H1 (cell line): ENCODE measurements at regions not wholly inside any gene's neighbourhood (a gene's known extent, or its start where the extent isn't known, plus 50 kb on each side); places are given as distances from the start of the nearest gene placed in this dataset.

Experiments
- CTCF ChIA-PET: fragments of 300-600 bp; sonication (Branson Sonifier 250); formaldehyde crosslinking; loops from one replicate; lab custom pipeline; 2021; ENCODE audit not compliant: partially characterized antibody; lab: Charles Lee
- POLR2A ChIA-PET: fragments of 300-600 bp; sonication (Branson Sonifier 250); formaldehyde crosslinking; loops from one replicate; lab custom pipeline; 2021; ENCODE audit warnings: inconsistent platforms; ENCODE audit not compliant: partially characterized antibody; lab: Charles Lee
- DNase-seq, 2 experiments: peaks; one replicate each; pipeline versions ENCODE4 v3.0.0 to v3.0.0-alpha.2; 2010 to 2022; ENCODE audit warnings: low spot score in 2 of 2, low read depth in 1 of 2, mixed read lengths in 1 of 2
- FAIRE-seq: peaks from 2 replicates; lab custom pipeline; 2011; peaks lifted over from hg19 to GRCh38; lab: Jason Lieb, UNC
- H2AFZ ChIP-seq: 2 replicates; pipeline ENCODE4 v1.8.1; 2012; ENCODE audit warnings: low read length, inconsistent platforms
- H2AK5ac ChIP-seq: 2 replicates; pipeline ENCODE4 v1.6.1; 2013; ENCODE audit warnings: low read depth, low read length
- H2BK120ac ChIP-seq: replicated peaks from 2 replicates; pipeline ENCODE3; 2013; ENCODE audit warnings: low read depth, low read length, inconsistent platforms
- H2BK12ac ChIP-seq: 2 replicates; pipeline ENCODE4 v1.6.1; 2013; ENCODE audit warnings: low read depth, low read length
- H2BK15ac ChIP-seq: 2 replicates; pipeline ENCODE4 v1.6.1; 2013; ENCODE audit warnings: low read length
- H2BK20ac ChIP-seq: 2 replicates; pipeline ENCODE4 v1.6.1; 2013; ENCODE audit warnings: low read length
- H2BK5ac ChIP-seq: 2 replicates; pipeline ENCODE4 v1.6.1; 2013; ENCODE audit warnings: low read depth, low read length
- H3K14ac ChIP-seq: 2 replicates; pipeline ENCODE4 v1.6.1; 2013; ENCODE audit warnings: inconsistent platforms; ENCODE audit not compliant: insufficient read length
- H3K18ac ChIP-seq: 2 replicates; pipeline ENCODE4 v1.6.1; 2013; ENCODE audit warnings: low read length; ENCODE audit errors: extremely low read depth
- H3K23ac ChIP-seq: 2 replicates; pipeline ENCODE4 v1.6.1; 2013; ENCODE audit warnings: inconsistent platforms; ENCODE audit not compliant: insufficient read length
- H3K23me2 ChIP-seq: 2 replicates; pipeline ENCODE4 v1.6.1; 2013; ENCODE audit warnings: low read depth, low read length
- H3K27ac ChIP-seq: 2 replicates; pipeline ENCODE4 v1.6.1; 2011; ENCODE audit warnings: low read depth, low read length, inconsistent platforms
- H3K27me3 ChIP-seq, 4 experiments: replicated peaks in 1 of 4; 1 replicate in 1 of 4; 2 replicates in 3 of 4; pipeline versions ENCODE4 v1.6.1 to v1.8.1; 2011 to 2013; ENCODE audit warnings: low read length in 3 of 4, mild to moderate bottlenecking in 3 of 4, inconsistent platforms in 2 of 4, mixed read lengths in 2 of 4, moderate library complexity in 1 of 4; ENCODE audit not compliant: control insufficient read depth in 3 of 4, insufficient read depth in 3 of 4; ENCODE audit errors: extremely low read depth in 1 of 4
- H3K36me3 ChIP-seq, 4 experiments: 2 replicates each; pipeline versions ENCODE4 v1.6.1 to v1.8.1; 2011 to 2013; ENCODE audit warnings: mild to moderate bottlenecking in 4 of 4, low read length in 3 of 4, moderate library complexity in 2 of 4, control low read depth in 1 of 4, inconsistent platforms in 1 of 4; ENCODE audit not compliant: insufficient read depth in 4 of 4, control insufficient read depth in 2 of 4
- H3K4ac ChIP-seq: replicated peaks from 2 replicates; pipeline ENCODE3; 2013; ENCODE audit warnings: low read length, low read depth, mixed read lengths, inconsistent platforms; ENCODE audit not compliant: insufficient read length
- H3K4me1 ChIP-seq, 4 experiments: replicated peaks in 1 of 4; 1 replicate in 1 of 4; 2 replicates in 3 of 4; pipeline versions ENCODE4 v1.6.1 to v1.8.1; 2011 to 2013; ENCODE audit warnings: low read length in 3 of 4, inconsistent platforms in 2 of 4, mixed read lengths in 1 of 4; ENCODE audit not compliant: insufficient read depth in 4 of 4, control insufficient read depth in 3 of 4
- H3K4me2 ChIP-seq, 2 experiments: 2 replicates each; pipeline versions ENCODE4 v1.6.1 to v1.8.1; 2011 to 2013; ENCODE audit warnings: low read depth in 2 of 2, low read length in 2 of 2, control low read depth in 1 of 2, inconsistent platforms in 1 of 2, mild to moderate bottlenecking in 1 of 2; ENCODE audit not compliant: insufficient read depth in 1 of 2
- H3K4me3 ChIP-seq, 4 experiments: fragments of 200-600, 300-600 bp in 1 of 4; sonication (generic), shearing (Covaris generic), sonication (Bioruptor Twin) in 1 of 4; 2 replicates each; pipeline versions ENCODE4 v1.5.1 to v1.8.1; 2011 to 2016; ENCODE audit warnings: low read length in 4 of 4, low read depth in 3 of 4, control low read depth in 2 of 4, inconsistent platforms in 2 of 4, mild to moderate bottlenecking in 2 of 4, mixed read lengths in 1 of 4, moderate library complexity in 1 of 4; ENCODE audit not compliant: insufficient read depth in 2 of 4; ENCODE audit errors: extremely low read depth in 1 of 4
- H3K56ac ChIP-seq: replicated peaks from 2 replicates; pipeline ENCODE3; 2013; ENCODE audit warnings: low read depth, mild to moderate bottlenecking, mixed read lengths, low read length, inconsistent platforms; ENCODE audit not compliant: insufficient read length
- H3K79me1 ChIP-seq: 2 replicates; pipeline ENCODE4 v1.6.1; 2013; ENCODE audit warnings: low read depth, low read length, control low read depth
- H3K79me2 ChIP-seq, 2 experiments: 2 replicates each; pipeline versions ENCODE4 v1.6.1 to v1.8.1; 2012 to 2013; ENCODE audit warnings: low read length in 2 of 2, mild to moderate bottlenecking in 2 of 2, inconsistent platforms in 1 of 2; ENCODE audit not compliant: insufficient read depth in 2 of 2, control insufficient read depth in 1 of 2
- H3K9ac ChIP-seq, 4 experiments: replicated peaks in 1 of 4; 1 replicate in 1 of 4; 2 replicates in 3 of 4; pipeline versions ENCODE4 v1.6.1 to v1.8.1; 2011 to 2013; ENCODE audit warnings: low read depth in 3 of 4, low read length in 3 of 4, control low read depth in 2 of 4, mild to moderate bottlenecking in 2 of 4, moderate library complexity in 2 of 4, inconsistent platforms in 1 of 4; ENCODE audit errors: extremely low read depth in 1 of 4
- H3K9me3 ChIP-seq, 2 experiments: 2 replicates each; pipeline versions ENCODE4 v1.6.1 to v1.8.1; 2012 to 2013; ENCODE audit warnings: mild to moderate bottlenecking in 2 of 2, moderate library complexity in 2 of 2, control low read depth in 1 of 2, inconsistent platforms in 1 of 2, low read depth in 1 of 2, low read length in 1 of 2, mixed read lengths in 1 of 2; ENCODE audit not compliant: insufficient read depth in 2 of 2
- H4K20me1 ChIP-seq, 2 experiments: replicated peaks in 1 of 2; 2 replicates each; pipeline versions ENCODE3 to v1.8.1; 2011 to 2013; ENCODE audit warnings: inconsistent platforms in 2 of 2, low read length in 2 of 2, mild to moderate bottlenecking in 1 of 2; ENCODE audit not compliant: insufficient read depth in 2 of 2, control insufficient read depth in 1 of 2
- H4K5ac ChIP-seq: 2 replicates; pipeline ENCODE4 v1.6.1; 2013; ENCODE audit warnings: low read length, low read depth, mixed read lengths, inconsistent platforms; ENCODE audit not compliant: insufficient read length
- H4K8ac ChIP-seq: 2 replicates; pipeline ENCODE4 v1.8.0; 2013; ENCODE audit warnings: mild to moderate bottlenecking, moderate library complexity, low read length, inconsistent platforms; ENCODE audit not compliant: insufficient read depth; ENCODE audit errors: extremely low read depth
- H4K91ac ChIP-seq: replicated peaks from 2 replicates; pipeline ENCODE3; 2013; ENCODE audit warnings: low read length, mixed read lengths, inconsistent platforms; ENCODE audit not compliant: insufficient read length
- ASH2L ChIP-seq: fragments of 200-600, 300-600 bp; sonication (generic); IDR thresholded peaks from one replicate; pipeline ENCODE4 v1.7.1; 2017; ENCODE audit warnings: low read length
- BCL11A ChIP-seq, 2 experiments: IDR thresholded peaks; one replicate each; pipeline ENCODE4 v1.6.1; 2011; ENCODE audit warnings: low read depth in 2 of 2, low read length in 2 of 2, mild to moderate bottlenecking in 2 of 2
- KDM1A ChIP-seq: fragments of 200-600, 300-600 bp; sonication (generic); IDR thresholded peaks from 2 replicates; pipeline ENCODE4 v1.7.1; 2016; ENCODE audit warnings: mild to moderate bottlenecking, low read length, borderline replicate concordance
- NANOG ChIP-seq: IDR thresholded peaks from 2 replicates; pipeline ENCODE4 v1.6.1; 2011; ENCODE audit warnings: low read length, low read depth, mild to moderate bottlenecking, inconsistent platforms; ENCODE audit not compliant: insufficient read depth, poor library complexity, severe bottlenecking
- RAD21 ChIP-seq, 2 experiments: IDR thresholded peaks in 1 of 2; conservative IDR thresholded peaks in 1 of 2; 2 replicates each; pipeline ENCODE4 v1.6.1; 2011; ENCODE audit warnings: low read depth in 2 of 2, low read length in 2 of 2, improper control_type of control experiment in 1 of 2, inconsistent platforms in 1 of 2, mild to moderate bottlenecking in 1 of 2, moderate library complexity in 1 of 2
- SUZ12 ChIP-seq: fragments of 200-600 bp; sonication (generic); IDR thresholded peaks from 2 replicates; pipeline ENCODE4 v1.6.1; 2012; ENCODE audit warnings: mild to moderate bottlenecking, inconsistent platforms, low read length, moderate library complexity, mixed read lengths
- WGBS, 2 experiments: shearing (Covaris generic) in 1 of 2; methylation state at CpG; one replicate each; pipeline versions ENCODE4 v1.1.6 to v1.1.7; 2013 to 2015; ENCODE audit warnings: low lambda C conversion rate in 2 of 2, mixed read lengths in 2 of 2, inconsistent platforms in 1 of 2, low coverage in 1 of 2, missing lambda C conversion rate in 1 of 2; ENCODE audit not compliant: insufficient replicate concordance in 2 of 2, insufficient coverage in 1 of 2, insufficient read length in 1 of 2; ENCODE audit errors: extremely low coverage in 1 of 2, missing lambda C conversion rate in 1 of 2; 5-methylcytosine and 5-hydroxymethylcytosine counted together

DNA sequence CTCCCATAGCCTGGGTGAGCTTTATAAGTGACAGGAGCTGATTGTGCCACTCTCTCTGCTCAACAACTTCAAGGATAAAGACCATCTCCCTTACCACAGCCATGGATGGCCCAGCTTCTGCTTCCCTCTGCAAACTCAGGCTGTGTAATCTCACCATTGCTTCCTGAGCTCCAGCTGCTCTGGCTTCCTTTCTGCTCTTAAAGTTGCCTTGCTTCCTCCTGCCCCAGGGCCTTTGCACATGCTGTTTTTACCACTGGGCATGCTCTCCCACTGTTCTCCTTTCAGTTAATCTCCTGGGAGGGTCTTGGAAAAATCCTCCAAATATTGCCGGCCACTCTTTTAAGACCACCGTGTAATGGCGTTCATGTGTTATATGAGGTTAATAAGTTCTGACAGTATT lies 265.1 kb upstream of the C16orf82 start:
- 0 out of 2 replicates have a peak overlapping the region, but pooled peaks have one; percentile 32 for H2AFZ ChIP-seq
- no peak overlapping the region for H4K8ac ChIP-seq
- no peak overlapping the region for H2BK15ac ChIP-seq
- no peak overlapping the region for H3K4me2 ChIP-seq
- no peak overlapping the region for H3K4ac ChIP-seq
- no peak overlapping the region for H4K5ac ChIP-seq
- H3K56ac ChIP-seq, result no peak overlapping the region
- H3K36me3 ChIP-seq, result no peaks in the 10 kb centered on the region
- no peak overlapping the region for H4K91ac ChIP-seq
- no peak overlapping the region for H2AK5ac ChIP-seq
- no peak for FAIRE-seq
- no peaks in the 10 kb centered on the region for H3K79me2 ChIP-seq
- H3K79me1 ChIP-seq, result 0 out of 2 replicates have a peak, but pooled peaks cover 2% of the 10 kb centered on the region
- no peak overlapping the region for H3K14ac ChIP-seq
- no peaks in the 10 kb centered on the region for H3K27me3 ChIP-seq
- no peak overlapping the region for H3K9ac ChIP-seq
- TF ChIP-seq NANOG (no peak), SUZ12 (no peak), BCL11A (IDR thresholded peaks at IDR 0.05; ENCODE audit: low read depth in 2 of 2, low read length in 2 of 2) (no peak), KDM1A (peak; percentile 56; the same call in 1 of the 2 replicates), RAD21 (IDR thresholded peaks at IDR 0.05 in 1 of 2, conservative IDR thresholded peaks at IDR 0.05 in 1 of 2; ENCODE audit: low read depth in 2 of 2, low read length in 2 of 2) (no peak), ASH2L (no peak)
- H3K4me3 ChIP-seq, result no peak overlapping the region
- H3K23me2 ChIP-seq, result peaks cover 2% of the 10 kb centered on the region
- H2BK12ac ChIP-seq, result no peak overlapping the region
- no peak overlapping the region for H3K27ac ChIP-seq
- WGBS, 2 experiments, result 100% methylated on average over 3 of the region's 3 CpGs; no CpG with 5 or more reads in 1 of the 2 experiments
- H3K23ac ChIP-seq, result no peak overlapping the region
- no peak overlapping the region for H2BK20ac ChIP-seq
- H3K18ac ChIP-seq, result no peak overlapping the region
- no peaks in the 10 kb centered on the region for H4K20me1 ChIP-seq
- H3K9me3 ChIP-seq, result no peaks in the 10 kb centered on the region
- no peaks in the 10 kb centered on the region; a peak in 1 of 7 replicates for H3K4me1 ChIP-seq
- ChIA-PET POLR2A (no interaction called here), CTCF (no interaction called here)
- no peak for DNase-seq
- H2BK120ac ChIP-seq, result no peak overlapping the region
- H2BK5ac ChIP-seq, result no peak overlapping the region
